Uterus (tissue), 3 donors: ENCODE measurements at regions not wholly inside any gene's neighbourhood (a gene's known extent, or its start where the extent isn't known, plus 50 kb on each side); places are given as distances from the start of the nearest gene placed in this dataset.

Experiments
- DNase-seq, 2 donors: peaks; one replicate each; pipeline ENCODE4 v3.0.0-alpha.2; 2019 to 2020
- H3K27ac ChIP-seq, 2 donors: fragments of 200-600 bp; sonication (generic); 1 replicate in 1 of 2; 2 replicates in 1 of 2; pipeline ENCODE4 v1.5.1; 2016 to 2018
- H3K27me3 ChIP-seq, 2 donors: fragments of 200-600 bp; sonication (generic); one replicate each; pipeline ENCODE4 v1.5.1; 2018 to 2019; ENCODE audit warnings: control low read depth in 1 of 2
- H3K36me3 ChIP-seq, 2 donors: fragments of 200-600 bp; sonication (generic); one replicate each; pipeline ENCODE4 v1.5.1; 2019; ENCODE audit warnings: control low read depth in 1 of 2
- H3K4me1 ChIP-seq, 2 donors: fragments of 200-600 bp; sonication (generic); one replicate each; pipeline ENCODE4 v1.5.1; 2018 to 2019; ENCODE audit warnings: control low read depth in 1 of 2
- H3K4me3 ChIP-seq, 2 donors: fragments of 200-600 bp; sonication (generic); 1 replicate in 1 of 2; 2 replicates in 1 of 2; pipeline ENCODE4 v1.5.1; 2018 to 2019; ENCODE audit warnings: mild to moderate bottlenecking in 1 of 2
- H3K9me3 ChIP-seq, 2 donors: fragments of 200-600 bp; sonication (generic); one replicate each; pipeline ENCODE4 v1.5.1; 2019; ENCODE audit warnings: control low read depth in 1 of 2
- POLR2A ChIP-seq, 2 donors: fragments of 450-650 bp; IDR thresholded peaks; one replicate each; pipeline ENCODE4 v1.6.1; 2016; ENCODE audit warnings: antibody characterized with exemption in 2 of 2, mild to moderate bottlenecking in 1 of 2, moderate library complexity in 1 of 2
- intact Hi-C: fragments of 100-400 bp; cut with DNase I; formaldehyde crosslinking; loops from one replicate; pipeline ENCODE4 v1.15.1; 2023; ENCODE audit warnings: low total_unique reads
- TF ChIP-seq, protein P1 (sequence below), 4 experiments: fragments of 200-600 bp in 2 of 4; fragments of 450-650 bp in 2 of 4; sonication (generic) in 2 of 4; IDR thresholded peaks; one replicate each; pipeline ENCODE4 v1.5.1; 2016 to 2019; ENCODE audit warnings: antibody characterized with exemption in 4 of 4, mild to moderate bottlenecking in 2 of 4, moderate library complexity in 1 of 4
- donor health status: DM: yes; HTN: yes; CAD: no.

DNA sequence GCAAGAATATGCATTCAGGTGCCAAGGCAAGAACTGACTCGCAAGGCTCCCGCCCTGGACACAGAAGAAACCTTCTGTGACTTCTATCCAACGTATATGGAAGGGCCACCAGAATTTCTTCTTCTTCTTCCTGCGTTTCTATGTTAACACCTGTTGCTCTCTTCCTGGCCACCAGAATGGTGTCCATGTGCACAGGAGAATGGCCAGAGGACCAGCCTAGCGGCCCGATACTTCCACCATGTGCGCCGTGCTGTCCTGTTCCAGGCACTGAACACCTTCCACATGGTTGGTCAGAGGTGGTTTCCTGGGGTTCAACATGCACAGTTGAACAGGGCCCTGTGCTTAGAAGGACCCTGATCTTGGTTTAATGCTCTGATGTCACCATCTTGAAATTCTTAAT is 455.8 kb downstream of the BCL11B start:
- H3K36me3 ChIP-seq: no peaks in the 10 kb centered on the region
- no peak for DNase-seq
- no peak overlapping the region for H3K27ac ChIP-seq
- intact Hi-C loops: no loop called here
- no peaks in the 10 kb centered on the region for H3K27me3 ChIP-seq
- TF ChIP-seq POLR2A (IDR thresholded peaks at IDR 0.05): no peak
- TF ChIP-seq, protein P1, sequence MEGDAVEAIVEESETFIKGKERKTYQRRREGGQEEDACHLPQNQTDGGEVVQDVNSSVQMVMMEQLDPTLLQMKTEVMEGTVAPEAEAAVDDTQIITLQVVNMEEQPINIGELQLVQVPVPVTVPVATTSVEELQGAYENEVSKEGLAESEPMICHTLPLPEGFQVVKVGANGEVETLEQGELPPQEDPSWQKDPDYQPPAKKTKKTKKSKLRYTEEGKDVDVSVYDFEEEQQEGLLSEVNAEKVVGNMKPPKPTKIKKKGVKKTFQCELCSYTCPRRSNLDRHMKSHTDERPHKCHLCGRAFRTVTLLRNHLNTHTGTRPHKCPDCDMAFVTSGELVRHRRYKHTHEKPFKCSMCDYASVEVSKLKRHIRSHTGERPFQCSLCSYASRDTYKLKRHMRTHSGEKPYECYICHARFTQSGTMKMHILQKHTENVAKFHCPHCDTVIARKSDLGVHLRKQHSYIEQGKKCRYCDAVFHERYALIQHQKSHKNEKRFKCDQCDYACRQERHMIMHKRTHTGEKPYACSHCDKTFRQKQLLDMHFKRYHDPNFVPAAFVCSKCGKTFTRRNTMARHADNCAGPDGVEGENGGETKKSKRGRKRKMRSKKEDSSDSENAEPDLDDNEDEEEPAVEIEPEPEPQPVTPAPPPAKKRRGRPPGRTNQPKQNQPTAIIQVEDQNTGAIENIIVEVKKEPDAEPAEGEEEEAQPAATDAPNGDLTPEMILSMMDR (IDR thresholded peaks at IDR 0.05): no peak
- H3K4me3 ChIP-seq: no peak overlapping the region
- no peaks in the 10 kb centered on the region for H3K4me1 ChIP-seq
- H3K9me3 ChIP-seq: no peaks in the 10 kb centered on the region

GRCh38 chr14:98816720-98817119 is 455.3 kb downstream of the BCL11B start:
- H3K9me3 ChIP-seq: no peaks in the 10 kb centered on the region
- no peak overlapping the region for H3K27ac ChIP-seq
- intact Hi-C loops: no loop called here
- H3K4me3 ChIP-seq: no peak overlapping the region
- H3K36me3 ChIP-seq: no peaks in the 10 kb centered on the region
- H3K27me3 ChIP-seq: no peaks in the 10 kb centered on the region
- H3K4me1 ChIP-seq: no peaks in the 10 kb centered on the region
- DNase-seq: no peak
- TF ChIP-seq, protein P1 (IDR thresholded peaks at IDR 0.05): no peak
- no peak for TF ChIP-seq POLR2A (IDR thresholded peaks at IDR 0.05)

DNA sequence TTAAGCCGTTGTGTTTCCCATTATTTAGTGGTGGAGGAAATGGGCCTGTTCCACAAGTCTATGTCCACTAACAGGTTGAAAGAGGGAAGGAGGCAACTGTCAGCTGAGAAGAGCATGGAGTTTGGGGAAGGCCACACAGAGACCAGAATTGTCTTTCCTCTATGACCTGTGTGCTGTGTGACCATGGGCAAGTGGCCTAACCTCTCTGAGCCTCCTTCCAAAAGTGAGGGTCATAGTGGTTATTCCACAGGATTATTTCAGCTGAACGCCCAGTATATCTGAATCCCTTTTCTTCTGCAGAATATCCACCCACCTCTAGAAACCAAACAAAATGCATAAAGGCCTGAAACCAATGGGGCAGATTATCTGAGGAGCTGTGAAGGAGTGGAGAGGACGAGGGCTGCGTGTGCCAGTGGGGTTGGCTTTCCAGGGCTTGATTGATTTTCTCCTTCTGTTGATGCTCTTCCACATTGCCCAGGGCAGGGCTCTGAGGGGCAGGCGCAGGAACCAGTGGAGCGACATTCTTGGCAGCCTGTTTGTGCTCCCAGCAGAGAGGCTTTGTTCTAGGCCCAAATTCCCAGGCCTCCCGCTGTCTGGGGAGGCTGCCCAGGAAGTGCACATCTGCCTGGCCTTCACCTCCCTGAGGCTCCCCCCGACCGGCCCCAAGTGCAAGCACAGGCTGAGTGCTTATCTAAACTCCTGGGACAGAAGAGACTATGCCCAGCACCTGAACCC is 452.7 kb downstream of the BCL11B start:
- no peaks in the 10 kb centered on the region for H3K27me3 ChIP-seq
- DNase-seq: no peak
- no peaks in the 10 kb centered on the region for H3K36me3 ChIP-seq
- no peaks in the 10 kb centered on the region for H3K9me3 ChIP-seq
- H3K4me3 ChIP-seq: no peak overlapping the region
- H3K4me1 ChIP-seq: no peaks in the 10 kb centered on the region
- no peak overlapping the region for H3K27ac ChIP-seq
- intact Hi-C loops: no loop called here
- TF ChIP-seq, protein P1 (IDR thresholded peaks at IDR 0.05): no peak
- TF ChIP-seq POLR2A (IDR thresholded peaks at IDR 0.05): no peak

DNA sequence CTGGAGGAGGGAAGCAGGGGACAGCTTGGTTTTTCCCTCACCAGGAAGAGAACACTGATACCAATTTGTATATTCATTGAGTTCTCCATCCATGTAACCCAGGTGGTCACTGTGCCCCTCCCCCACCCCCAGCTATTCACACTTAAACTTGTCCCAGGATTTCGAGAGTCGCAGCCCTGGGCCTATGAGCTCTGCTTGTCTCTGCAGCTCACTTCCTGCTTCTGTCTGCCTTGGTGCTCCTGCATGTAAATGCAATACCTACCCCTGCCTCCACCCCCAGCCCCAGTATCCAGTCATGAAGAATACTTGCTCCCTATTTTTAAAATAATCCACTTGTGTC is 452.2 kb downstream of the BCL11B start:
- H3K27me3 ChIP-seq: no peaks in the 10 kb centered on the region
- intact Hi-C loops: no loop called here
- H3K4me3 ChIP-seq: no peak overlapping the region
- no peaks in the 10 kb centered on the region for H3K9me3 ChIP-seq
- no peak for TF ChIP-seq POLR2A (IDR thresholded peaks at IDR 0.05)
- TF ChIP-seq, protein P1 (IDR thresholded peaks at IDR 0.05): no peak
- no peaks in the 10 kb centered on the region for H3K4me1 ChIP-seq
- no peak for DNase-seq
- H3K36me3 ChIP-seq: no peaks in the 10 kb centered on the region
- H3K27ac ChIP-seq: no peak overlapping the region

- Histone ChIP-seq H3K4me1 (no peaks in the 10 kb centered on the region), H3K9me3 (no peaks in the 10 kb centered on the region), H3K4me3 (no peak overlapping the region), H3K27me3 (no peaks in the 10 kb centered on the region), H3K36me3 (no peaks in the 10 kb centered on the region), H3K27ac (no peak overlapping the region)
- intact Hi-C loops: no loop called here
- TF ChIP-seq, protein P1 (IDR thresholded peaks at IDR 0.05): no peak
- TF ChIP-seq POLR2A (IDR thresholded peaks at IDR 0.05): no peak
- no peak for DNase-seq
Measured at GRCh38 chr14:98822917-98823316, 449.1 kb downstream of the BCL11B start.
